ENCODE measurements at regions not wholly inside any gene's neighbourhood (a gene's known extent, or its start where the extent isn't known, plus 50 kb on each side); places are given as distances from the start of the nearest gene placed in this dataset.

- no peak for TF ChIP-seq CTCF (IDR thresholded peaks at IDR 0.05)
- H3K4me3 ChIP-seq = no peak overlapping the region
- no peak overlapping the region for H3K27ac ChIP-seq
- no peak for DNase-seq (ENCODE audit: low spot score)
Observed at GRCh38 chr10:110355141-110355831, 50.6 kb upstream of the SMNDC1 start.

GRCh38 chr10:110355922-110356627, 51.4 kb upstream of the SMNDC1 start:
- no peak for TF ChIP-seq CTCF (IDR thresholded peaks at IDR 0.05)
- no peak overlapping the region for H3K4me3 ChIP-seq
- DNase-seq (ENCODE audit: low spot score) = no peak
- no peak overlapping the region for H3K27ac ChIP-seq

GRCh38 chr10:110356628-110357245, 52.0 kb upstream of the SMNDC1 start:
- Histone ChIP-seq H3K27ac (no peak overlapping the region), H3K4me3 (no peak overlapping the region)
- no peak for TF ChIP-seq CTCF (IDR thresholded peaks at IDR 0.05)
- DNase-seq (ENCODE audit: low spot score) = no peak

GRCh38 chr10:110357252-110357780, 52.6 kb upstream of the SMNDC1 start:
- DNase-seq (ENCODE audit: low spot score) = no peak
- no peak overlapping the region for H3K27ac ChIP-seq

GRCh38 chr10:110357871-110358270, 53.2 kb upstream of the SMNDC1 start:
- no peak for DNase-seq (ENCODE audit: low spot score)
- no peak for TF ChIP-seq CTCF (IDR thresholded peaks at IDR 0.05)
- no peak overlapping the region for H3K4me3 ChIP-seq
- H3K27ac ChIP-seq = no peak overlapping the region

More at GRCh38 chr10:110357252-110357780, 52.6 kb upstream of the SMNDC1 start:
- TF ChIP-seq CTCF (IDR thresholded peaks at IDR 0.05) = no peak
- H3K4me3 ChIP-seq = no peak overlapping the region

- no peak overlapping the region for H3K4me3 ChIP-seq
- DNase-seq (ENCODE audit: low spot score) = no peak
- no peak for TF ChIP-seq CTCF (IDR thresholded peaks at IDR 0.05)
- no peak overlapping the region for H3K27ac ChIP-seq
Observed at GRCh38 chr10:110358278-110358677, 53.6 kb upstream of the SMNDC1 start.

Data from coronary artery (tissue), 2 donors.